AG10803 (cell line): ENCODE measurements at regions not wholly inside any gene's neighbourhood (a gene's known extent, or its start where the extent isn't known, plus 50 kb on each side); places are given as distances from the start of the nearest gene placed in this dataset.

Experiments
- DNase-seq: peaks from one replicate; pipeline ENCODE4 v3.0.0; 2010; ENCODE audit warnings: low read depth
- H3K4me3 ChIP-seq: 2 replicates; pipeline ENCODE4 v1.5.1; 2011; ENCODE audit warnings: mild to moderate bottlenecking, low read length, control low read depth
- CTCF ChIP-seq: conservative IDR thresholded peaks from 2 replicates; pipeline ENCODE4 v1.5.1; 2011; ENCODE audit warnings: mild to moderate bottlenecking, low read length, control low read depth, inconsistent platforms

- no peak for DNase-seq
- TF ChIP-seq CTCF, result no peak
These were observed 99.4 kb downstream of the TMEM47 start for GRCh38 chrX:34557733-34558132.

GRCh38 chrX:34555481-34555880 lies 101.6 kb downstream of the TMEM47 start:
- no peak for DNase-seq
- no peak overlapping the region for H3K4me3 ChIP-seq
- no peak for TF ChIP-seq CTCF

More at GRCh38 chrX:34557733-34558132, 99.4 kb downstream of the TMEM47 start:
- H3K4me3 ChIP-seq, result no peak overlapping the region

GRCh38 chrX:34546366-34546765 lies 110.7 kb downstream of the TMEM47 start:
- TF ChIP-seq CTCF, result no peak
- no peak for DNase-seq
- H3K4me3 ChIP-seq, result no peak overlapping the region

- no peak for TF ChIP-seq CTCF
- no peak for DNase-seq
- H3K4me3 ChIP-seq, result no peak overlapping the region
These were observed 129.0 kb downstream of the TMEM47 start for GRCh38 chrX:34528081-34528480.

GRCh38 chrX:34521563-34521962 lies 135.5 kb downstream of the TMEM47 start:
- no peak; the same call in 1 of the 2 replicates for TF ChIP-seq CTCF
- no peak overlapping the region for H3K4me3 ChIP-seq
- DNase-seq, result no peak

- no peak for TF ChIP-seq CTCF
- H3K4me3 ChIP-seq, result no peak overlapping the region
- no peak for DNase-seq
These were observed 147.7 kb downstream of the TMEM47 start for GRCh38 chrX:34509394-34509793.

GRCh38 chrX:34503119-34503518 lies 154.0 kb downstream of the TMEM47 start:
- no peak for TF ChIP-seq CTCF
- no peak for DNase-seq
- no peak overlapping the region for H3K4me3 ChIP-seq
